ENCODE measurements at regions not wholly inside any gene's neighbourhood (a gene's known extent, or its start where the extent isn't known, plus 50 kb on each side); places are given as distances from the start of the nearest gene placed in this dataset.

DNA sequence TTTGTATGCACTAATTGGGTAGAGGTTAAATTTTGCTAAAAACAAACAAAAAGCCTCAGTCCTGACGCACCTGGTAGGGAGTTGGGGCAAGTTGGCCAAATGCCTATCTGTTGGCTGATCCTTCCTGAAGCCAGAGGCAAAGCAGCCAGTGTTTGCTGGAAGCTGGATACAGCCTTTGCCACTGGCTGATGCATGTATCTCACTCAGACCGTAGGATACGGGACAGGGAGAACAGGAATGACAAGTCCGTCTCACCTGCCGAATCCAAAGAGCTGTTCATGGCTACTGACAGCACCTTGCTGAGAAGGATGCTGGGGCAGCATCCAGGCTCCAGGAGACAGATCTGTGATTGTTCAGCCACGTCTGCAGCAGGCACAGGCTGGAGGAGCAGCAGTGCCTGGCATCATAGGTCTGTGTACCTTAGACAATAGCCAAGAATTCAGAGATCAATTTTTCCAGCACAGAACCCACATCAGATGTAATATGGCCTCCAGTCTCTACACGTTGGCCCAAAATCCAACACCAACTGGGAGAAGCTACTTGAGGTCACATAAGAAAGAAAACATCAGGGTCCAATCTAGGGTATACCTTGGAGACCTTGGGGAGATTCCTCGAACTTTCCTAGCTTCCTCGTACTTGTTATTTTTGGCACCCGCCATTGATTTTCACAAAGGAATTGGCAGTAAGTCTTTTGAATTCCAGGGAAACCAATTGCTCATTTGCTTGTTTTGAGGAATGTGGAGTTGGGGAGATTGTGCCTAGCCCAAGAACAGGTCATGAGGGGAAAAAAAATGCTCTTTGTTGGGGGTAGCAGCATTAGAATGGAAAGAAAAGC lies 108.5 kb upstream of the ARMC2 start:
- no peak for TF ChIP-seq ZFX (IDR thresholded peaks at IDR 0.05)
- TF ChIP-seq, protein P1, sequence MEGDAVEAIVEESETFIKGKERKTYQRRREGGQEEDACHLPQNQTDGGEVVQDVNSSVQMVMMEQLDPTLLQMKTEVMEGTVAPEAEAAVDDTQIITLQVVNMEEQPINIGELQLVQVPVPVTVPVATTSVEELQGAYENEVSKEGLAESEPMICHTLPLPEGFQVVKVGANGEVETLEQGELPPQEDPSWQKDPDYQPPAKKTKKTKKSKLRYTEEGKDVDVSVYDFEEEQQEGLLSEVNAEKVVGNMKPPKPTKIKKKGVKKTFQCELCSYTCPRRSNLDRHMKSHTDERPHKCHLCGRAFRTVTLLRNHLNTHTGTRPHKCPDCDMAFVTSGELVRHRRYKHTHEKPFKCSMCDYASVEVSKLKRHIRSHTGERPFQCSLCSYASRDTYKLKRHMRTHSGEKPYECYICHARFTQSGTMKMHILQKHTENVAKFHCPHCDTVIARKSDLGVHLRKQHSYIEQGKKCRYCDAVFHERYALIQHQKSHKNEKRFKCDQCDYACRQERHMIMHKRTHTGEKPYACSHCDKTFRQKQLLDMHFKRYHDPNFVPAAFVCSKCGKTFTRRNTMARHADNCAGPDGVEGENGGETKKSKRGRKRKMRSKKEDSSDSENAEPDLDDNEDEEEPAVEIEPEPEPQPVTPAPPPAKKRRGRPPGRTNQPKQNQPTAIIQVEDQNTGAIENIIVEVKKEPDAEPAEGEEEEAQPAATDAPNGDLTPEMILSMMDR (conservative IDR thresholded peaks at IDR 0.05): no peak
- H3K27ac ChIP-seq: no peak overlapping the region

DNA sequence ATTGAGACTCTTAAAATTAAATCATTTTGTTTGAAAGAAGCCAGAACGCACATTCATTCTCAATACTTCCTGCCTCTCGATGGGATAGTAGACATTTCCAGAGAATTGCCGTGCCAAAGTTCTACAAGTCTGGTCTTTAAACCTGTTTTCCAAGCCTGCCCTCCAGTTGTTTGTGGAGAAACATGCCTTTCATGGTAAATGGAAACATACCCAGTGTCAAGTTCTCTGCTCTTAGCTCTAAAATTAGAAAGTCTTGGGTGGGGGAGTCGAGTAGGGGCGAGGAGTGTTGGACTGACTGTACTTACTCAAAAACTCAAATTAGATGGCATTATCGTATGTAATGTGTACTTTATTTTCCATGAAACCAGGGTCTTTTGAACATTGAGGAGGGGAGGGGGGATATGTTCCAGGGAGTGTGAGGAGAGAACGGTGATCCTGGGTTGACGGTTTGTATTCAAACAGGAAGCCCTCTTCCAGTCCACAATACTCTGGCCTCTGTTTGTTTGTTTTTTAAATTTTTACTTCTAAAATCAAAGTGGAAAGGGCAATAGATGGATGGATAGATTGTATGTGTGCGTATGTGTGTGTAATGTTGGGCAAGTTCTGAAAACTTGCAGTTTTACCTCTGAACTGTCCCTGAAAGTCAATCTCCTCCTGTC lies 106.8 kb upstream of the ARMC2 start:
- no peak overlapping the region for H3K27ac ChIP-seq
- TF ChIP-seq ZFX (IDR thresholded peaks at IDR 0.05): no peak
- TF ChIP-seq, protein P1 (conservative IDR thresholded peaks at IDR 0.05): no peak

DNA sequence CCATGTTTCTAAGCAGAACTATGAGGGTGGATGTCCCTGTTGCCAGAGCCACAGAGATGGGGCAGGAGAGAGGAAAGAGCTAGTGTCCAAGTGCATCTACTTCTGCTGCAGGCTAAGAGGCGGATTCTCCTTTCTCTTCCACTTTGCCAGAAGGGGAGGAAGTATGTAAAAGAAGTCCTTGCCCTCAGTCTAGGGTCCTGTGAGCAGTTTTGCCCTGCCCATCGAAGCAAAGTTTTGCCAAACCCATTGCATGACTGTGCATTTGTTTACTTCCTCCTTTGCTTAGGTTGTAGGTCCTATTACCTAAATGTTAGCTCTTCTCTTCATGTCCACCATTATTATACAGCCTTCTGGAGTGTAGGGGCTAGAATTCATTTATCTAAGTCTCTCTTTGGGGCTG lies 106.2 kb upstream of the ARMC2 start:
- TF ChIP-seq, protein P1 (conservative IDR thresholded peaks at IDR 0.05): no peak
- TF ChIP-seq ZFX (IDR thresholded peaks at IDR 0.05): no peak
- H3K27ac ChIP-seq: no peak overlapping the region

DNA sequence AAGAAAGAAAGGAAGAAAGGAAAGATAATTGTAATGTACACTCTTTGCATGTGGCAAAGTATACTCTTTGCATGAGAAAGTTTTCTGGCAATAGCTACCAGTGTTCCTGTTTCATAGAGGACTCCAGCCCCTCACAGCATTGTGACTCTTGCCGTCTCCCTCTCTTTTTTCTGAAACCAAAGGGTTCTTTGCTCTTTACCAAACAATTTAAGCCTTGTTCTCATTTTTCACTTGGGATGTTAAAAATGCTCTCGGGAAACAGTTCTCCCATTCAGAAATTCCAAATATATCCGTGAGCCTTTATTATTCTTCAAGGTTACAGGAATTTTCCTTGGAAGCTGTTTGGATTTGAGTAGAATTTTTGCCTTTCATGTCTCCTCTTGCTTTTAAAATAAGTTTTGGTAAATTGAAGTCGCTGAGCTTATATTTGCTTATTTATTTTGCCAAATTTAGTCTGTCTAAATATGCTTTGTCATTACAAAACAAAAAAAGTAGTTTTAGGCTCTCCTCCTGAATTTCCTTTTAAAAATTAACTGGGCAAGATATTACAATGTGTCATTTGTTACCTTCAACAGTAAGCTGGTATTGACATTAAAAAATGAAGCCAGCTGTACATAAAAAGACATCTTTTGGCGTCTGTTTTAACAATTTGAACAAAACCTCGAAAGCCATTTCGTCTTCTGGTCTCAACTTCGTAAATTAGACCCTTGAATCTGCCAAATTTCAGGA lies 103.8 kb upstream of the ARMC2 start:
- no peak overlapping the region for H3K27ac ChIP-seq
- TF ChIP-seq, protein P1 (conservative IDR thresholded peaks at IDR 0.05): no peak
- TF ChIP-seq ZFX (IDR thresholded peaks at IDR 0.05): no peak

DNA sequence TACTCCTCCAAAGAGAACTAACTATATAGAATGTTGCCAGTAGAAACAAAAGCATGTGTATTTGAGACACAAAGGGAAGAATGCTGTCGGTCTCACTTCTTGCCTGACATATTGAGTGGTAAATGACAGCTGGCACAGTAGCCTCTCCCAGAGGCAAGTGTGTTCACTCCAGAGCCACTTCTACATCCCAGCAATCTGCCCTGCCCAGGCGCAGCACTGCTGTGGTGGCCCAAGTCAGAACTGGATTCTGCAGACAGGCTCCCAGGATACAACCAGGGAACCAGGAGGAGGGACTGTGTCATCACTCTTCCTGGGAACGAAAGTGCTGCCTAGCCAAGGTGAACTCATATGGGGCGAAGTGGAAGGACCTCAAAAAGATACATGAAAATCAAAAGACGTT lies 103.2 kb upstream of the ARMC2 start:
- no peak overlapping the region for H3K27ac ChIP-seq
- TF ChIP-seq, protein P1 (conservative IDR thresholded peaks at IDR 0.05): no peak
- TF ChIP-seq ZFX (IDR thresholded peaks at IDR 0.05): no peak

DNA sequence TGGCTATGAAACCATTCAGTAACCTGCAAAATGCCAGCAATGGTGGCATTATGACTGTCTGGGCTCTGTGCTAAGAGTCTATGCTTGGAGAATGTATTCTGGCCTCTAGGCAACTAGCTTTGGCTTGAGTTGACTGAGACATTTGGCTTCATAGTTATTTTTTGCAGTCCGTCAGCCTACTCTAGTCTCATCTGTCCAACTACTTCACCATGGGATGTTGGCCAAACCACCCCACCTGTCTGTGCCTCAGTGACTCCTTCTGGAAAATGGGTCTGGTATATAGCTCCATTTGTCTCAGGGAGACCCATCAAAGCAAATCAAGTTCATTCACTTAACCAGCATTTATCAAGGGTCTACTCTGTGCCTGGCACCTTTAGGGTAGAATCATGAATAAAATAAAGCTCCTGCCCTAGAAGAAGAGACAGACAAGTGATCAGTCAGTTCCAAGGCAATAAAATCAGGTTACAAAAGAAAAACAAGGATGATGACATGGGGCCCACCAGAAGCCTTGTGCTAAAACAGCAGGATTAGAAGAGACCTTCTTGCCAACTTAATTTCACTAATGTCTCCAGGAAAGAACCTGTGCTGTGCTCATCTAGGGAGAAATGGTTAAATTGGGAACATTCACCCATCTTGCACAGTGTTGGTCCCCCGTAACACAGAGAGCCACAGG lies 102.4 kb upstream of the ARMC2 start:
- no peak for TF ChIP-seq ZFX (IDR thresholded peaks at IDR 0.05)
- TF ChIP-seq, protein P1 (conservative IDR thresholded peaks at IDR 0.05): no peak
- no peak overlapping the region for H3K27ac ChIP-seq
